WTC11 (cell line): ENCODE measurements at regions not wholly inside any gene's neighbourhood (a gene's known extent, or its start where the extent isn't known, plus 50 kb on each side); places are given as distances from the start of the nearest gene placed in this dataset.

Experiments used
- CDX4 ChIP-seq: fragments of 250-450 bp; sonication (Bioruptor Pico); IDR thresholded peaks from 2 replicates; pipeline ENCODE4 v1.9.0; 2021; ENCODE audit warnings: moderate library complexity, mild to moderate bottlenecking, inconsistent platforms, borderline replicate concordance
- CREB1 ChIP-seq: sonication (generic); formaldehyde crosslinking; IDR thresholded peaks from 2 replicates; pipeline ENCODE4 v1.8.0; 2023; ENCODE audit warnings: mild to moderate bottlenecking, missing genetic modification reagents
- CTCF ChIP-seq: fragments of 200-600 bp; IDR thresholded peaks from 2 replicates; pipeline ENCODE4 v1.8.0; 2022; ENCODE audit warnings: antibody characterized with exemption
- E2F5 ChIP-seq: sonication (generic); formaldehyde crosslinking; IDR thresholded peaks from 2 replicates; pipeline ENCODE4 v1.8.1; 2022; ENCODE audit warnings: mild to moderate bottlenecking, moderate library complexity, missing genetic modification reagents
- ERG ChIP-seq: fragments of 250-450 bp; sonication (Bioruptor Pico); IDR thresholded peaks from 2 replicates; pipeline ENCODE4 v1.8.0; 2021; ENCODE audit warnings: mild to moderate bottlenecking
- HMGXB4 ChIP-seq: sonication (generic); formaldehyde crosslinking; IDR thresholded peaks from 2 replicates; pipeline ENCODE4 v1.8.1; 2023; ENCODE audit warnings: mild to moderate bottlenecking, moderate library complexity, missing genetic modification reagents
- MAX ChIP-seq: sonication (generic); formaldehyde crosslinking; IDR thresholded peaks from 2 replicates; pipeline ENCODE4 v1.8.0; 2022; ENCODE audit warnings: mild to moderate bottlenecking, missing genetic modification reagents
- NR1H2 ChIP-seq: sonication (generic); formaldehyde crosslinking; IDR thresholded peaks from 2 replicates; pipeline ENCODE4 v1.9.0; 2021; ENCODE audit warnings: mild to moderate bottlenecking, moderate library complexity, missing genetic modification reagents
- PREB ChIP-seq: sonication (generic); formaldehyde crosslinking; IDR thresholded peaks from 2 replicates; pipeline ENCODE4 v1.8.1; 2022; ENCODE audit warnings: mild to moderate bottlenecking, missing genetic modification reagents, moderate library complexity, borderline replicate concordance
- SP1 ChIP-seq: sonication (generic); formaldehyde crosslinking; conservative IDR thresholded peaks from 2 replicates; pipeline ENCODE4 v1.8.1; 2022; ENCODE audit warnings: missing genetic modification reagents
- USF2 ChIP-seq: sonication (generic); formaldehyde crosslinking; IDR thresholded peaks from 2 replicates; pipeline ENCODE4 v1.8.1; 2023; ENCODE audit warnings: mild to moderate bottlenecking, missing genetic modification reagents, moderate library complexity

GRCh38 chr21:14013056-14013603 lies 197.6 kb downstream of the LIPI start:
- TF ChIP-seq CTCF (no peak), HMGXB4 (CRISPR knock-in tag) (no peak), CREB1 (CRISPR knock-in tag) (no peak), CDX4 (no peak), ERG (CRISPR knock-in tag) (no peak), USF2 (CRISPR knock-in tag) (no peak), SP1 (CRISPR knock-in tag) (no peak), NR1H2 (CRISPR knock-in tag) (no peak), E2F5 (CRISPR knock-in tag) (no peak), PREB (no peak), MAX (CRISPR knock-in tag) (no peak)
